ENCODE measurements at regions not wholly inside any gene's neighbourhood (a gene's known extent, or its start where the extent isn't known, plus 50 kb on each side); places are given as distances from the start of the nearest gene placed in this dataset.

- TF ChIP-seq ZBTB6 (tag by site-specific recombination; IDR thresholded peaks at IDR 0.05) (no peak), ZBTB11 (tag by site-specific recombination; conservative IDR thresholded peaks at IDR 0.05; ENCODE audit: low read depth) (no peak), ZSCAN23 (tag by site-specific recombination; IDR thresholded peaks at IDR 0.05) (0 out of 2 replicates have a peak, but pooled peaks have one; percentile 67), TCF7L2 (IDR thresholded peaks at IDR 0.05; ENCODE audit: borderline replicate concordance, low read depth, low read length) (peak; percentile 90), ZNF2 (tag by site-specific recombination; IDR thresholded peaks at IDR 0.05) (0 out of 2 replicates have a peak, but pooled peaks have one; percentile 46), ZNF449 (tag by site-specific recombination; IDR thresholded peaks at IDR 0.05) (peak; percentile 38; the same call in 1 of the 2 replicates), HIC1 (tag by site-specific recombination; IDR thresholded peaks at IDR 0.05) (peak; percentile 83), ZNF555 (tag by site-specific recombination; conservative IDR thresholded peaks at IDR 0.05) (no peak), ZNF214 (tag by site-specific recombination; IDR thresholded peaks at IDR 0.05; ENCODE audit: borderline replicate concordance) (no peak), ZSCAN4 (tag by site-specific recombination; IDR thresholded peaks at IDR 0.05) (no peak; the same call in 1 of the 2 replicates), ZNF354C (tag by site-specific recombination; IDR thresholded peaks at IDR 0.05; ENCODE audit: borderline replicate concordance, low read depth) (no peak), ZSCAN5A (tag by site-specific recombination; IDR thresholded peaks at IDR 0.05) (no peak), ZNF837 (tag by site-specific recombination; IDR thresholded peaks at IDR 0.05) (no peak), ZNF398 (tag by site-specific recombination; IDR thresholded peaks at IDR 0.05) (peak; percentile 38; the same call in 1 of the 2 replicates), ZNF48 (tag by site-specific recombination; IDR thresholded peaks at IDR 0.05) (no peak), MYNN (tag by site-specific recombination; IDR thresholded peaks at IDR 0.05; ENCODE audit: borderline replicate concordance) (no peak), PRDM6 (tag by site-specific recombination; IDR thresholded peaks at IDR 0.05) (peak; percentile 93), KLF10 (tag by site-specific recombination; IDR thresholded peaks at IDR 0.05) (peak; percentile 67; the same call in 1 of the 2 replicates), WT1 (tag by site-specific recombination; IDR thresholded peaks at IDR 0.05) (peak; percentile 81), ZNF341 (tag by site-specific recombination; IDR thresholded peaks at IDR 0.05; ENCODE audit: low read depth) (peak; percentile 36; the same call in 1 of the 2 replicates), INSM2 (tag by site-specific recombination; IDR thresholded peaks at IDR 0.05) (peak; percentile 93), ZFP69B (tag by site-specific recombination; IDR thresholded peaks at IDR 0.05) (0 out of 2 replicates have a peak, but pooled peaks have one; percentile 63)
Measured at GRCh38 chr11:93279851-93280347, 50.6 kb upstream of the DEUP1 start (continued).

Measured in HEK293 (cell line).